Activated naive CD4-positive, alpha-beta T cell treated with anti-CD3 and anti-CD28 coated beads for 36 hours (primary cell): ENCODE measurements at regions not wholly inside any gene's neighbourhood (a gene's known extent, or its start where the extent isn't known, plus 50 kb on each side); places are given as distances from the start of the nearest gene placed in this dataset.

ENCODE experiments used
- CTCF ChIA-PET: fragments of 350-600 bp; sonication (Branson Sonifier 250); formaldehyde crosslinking; loops from one replicate; lab custom pipeline; 2021; ENCODE audit warnings: antibody characterized with exemption; lab: Charles Lee
- DNase-seq: peaks from one replicate; pipeline ENCODE4 v3.0.0-alpha.2; 2020
- H3K27ac Mint-ChIP-seq: one replicate; pipeline ENCODE4 v1.8.0; 2021; ENCODE audit warnings: mild to moderate bottlenecking, mixed read lengths
- H3K27me3 Mint-ChIP-seq: one replicate; pipeline ENCODE4 v1.8.0; 2021; ENCODE audit warnings: low read depth, mixed read lengths
- H3K36me3 Mint-ChIP-seq: one replicate; pipeline ENCODE4 v1.8.0; 2021; ENCODE audit warnings: low read depth, mixed read lengths
- H3K4me1 Mint-ChIP-seq: one replicate; pipeline ENCODE4 v1.8.0; 2021; ENCODE audit warnings: low read depth, mixed read lengths
- H3K4me3 Mint-ChIP-seq: one replicate; pipeline ENCODE4 v1.8.0; 2021; ENCODE audit warnings: mild to moderate bottlenecking, moderate library complexity, mixed read lengths
- H3K9me3 Mint-ChIP-seq: one replicate; pipeline ENCODE4 v1.8.0; 2021; ENCODE audit warnings: mixed read lengths
- intact Hi-C: fragments of 100-400 bp; cut with micrococcal nuclease; formaldehyde crosslinking; loops from one replicate; pipeline ENCODE4 v1.15.1; 2023

DNA sequence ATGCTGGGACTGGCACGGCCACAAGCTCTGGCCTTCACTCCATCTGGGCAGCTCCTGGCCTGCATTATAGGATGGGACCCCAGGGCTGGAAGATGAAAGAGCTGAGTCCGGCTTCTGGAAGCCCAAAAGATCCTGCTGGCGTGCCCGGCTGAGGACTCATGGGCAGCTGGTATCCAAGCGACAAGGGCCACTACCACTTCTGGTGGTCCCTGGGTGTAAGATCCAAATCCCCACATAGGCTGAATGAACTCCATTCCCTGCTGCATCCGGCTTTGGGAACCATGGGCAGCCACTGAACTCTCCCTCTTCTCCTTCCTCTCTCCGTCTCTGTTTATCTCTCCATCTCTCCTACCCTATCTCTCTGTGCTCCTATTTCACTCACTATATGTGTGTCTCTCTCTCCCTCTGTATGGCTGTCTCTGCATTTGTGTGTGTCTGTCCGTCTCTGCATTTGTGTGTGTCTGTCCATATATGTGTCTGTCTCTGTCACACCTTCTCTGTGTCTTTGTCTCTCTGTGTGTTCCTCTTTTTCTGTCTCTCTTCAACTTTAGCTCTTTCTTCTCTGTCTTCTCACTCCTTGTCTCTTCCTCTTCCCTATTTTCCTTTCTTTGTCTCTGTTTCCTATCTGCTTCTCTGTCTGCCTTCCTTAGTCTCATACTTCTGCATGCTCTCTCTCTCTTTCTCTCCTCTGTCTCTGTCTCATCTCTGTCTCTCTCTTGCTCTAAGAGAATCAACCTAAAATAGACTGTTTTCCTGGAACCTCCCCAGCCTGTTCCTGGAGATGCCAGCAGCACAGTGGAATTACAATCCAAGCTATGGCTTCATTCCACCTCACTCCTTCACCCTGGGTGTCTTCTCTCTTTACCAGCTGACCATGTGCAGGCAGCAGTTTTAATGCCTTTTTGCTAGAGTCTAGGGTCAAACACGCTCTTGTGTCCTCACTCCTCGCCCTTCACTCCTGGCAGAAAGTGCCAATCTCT lies 60.4 kb upstream of the IRX6 start:
- Mint-ChIP-seq H3K27me3 (no peaks in the 10 kb centered on the region), H3K9me3 (no peaks in the 10 kb centered on the region), H3K36me3 (no peaks in the 10 kb centered on the region), H3K4me1 (no peaks in the 10 kb centered on the region), H3K4me3 (no peak overlapping the region), H3K27ac (no peak overlapping the region)
- CTCF ChIA-PET: no interaction called here
- intact Hi-C loops: no loop called here
- no peak for DNase-seq

DNA sequence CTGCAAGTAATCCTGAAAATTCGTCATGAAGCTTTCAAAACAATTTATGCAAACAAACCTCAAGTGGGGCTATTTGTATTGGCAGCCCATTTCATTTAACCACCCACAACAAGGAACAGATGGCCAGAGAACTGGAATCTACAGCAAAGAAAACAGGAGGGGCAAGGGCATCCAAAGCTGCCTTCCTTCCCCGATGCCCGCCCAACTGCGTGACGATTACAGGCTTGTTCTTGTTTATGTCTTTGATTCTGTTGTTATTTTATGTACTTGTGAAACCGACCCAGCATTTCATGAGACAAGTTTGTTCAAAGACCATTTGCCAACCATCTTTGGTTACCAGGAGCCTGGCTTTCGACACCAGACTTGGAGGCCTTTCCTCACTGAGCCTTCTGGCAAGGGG lies 59.1 kb upstream of the IRX6 start:
- Mint-ChIP-seq H3K4me3 (no peak overlapping the region), H3K36me3 (no peaks in the 10 kb centered on the region), H3K4me1 (no peaks in the 10 kb centered on the region), H3K27ac (no peak overlapping the region), H3K27me3 (peaks cover 4% of the 10 kb centered on the region), H3K9me3 (no peaks in the 10 kb centered on the region)
- intact Hi-C loops: no loop called here
- CTCF ChIA-PET: no interaction called here
- no peak for DNase-seq

DNA sequence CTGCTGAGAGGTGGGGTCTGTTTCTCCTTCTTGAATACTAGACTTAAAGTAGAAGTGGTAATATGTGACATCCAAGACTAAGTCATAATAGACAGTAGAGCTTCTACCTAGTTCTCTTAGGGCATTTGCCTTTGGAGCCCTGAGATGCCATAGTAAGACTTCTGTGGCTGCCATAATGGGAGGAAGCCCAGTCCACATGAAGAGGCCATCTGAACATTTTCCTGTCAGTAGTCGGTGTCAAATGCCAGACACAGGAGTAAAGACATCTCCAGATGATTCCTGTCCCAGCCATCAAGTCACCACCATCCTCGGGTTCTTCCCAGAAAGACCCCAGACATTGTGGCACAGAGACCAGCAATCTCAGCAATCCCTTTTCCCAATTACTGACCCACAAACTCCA lies 58.1 kb upstream of the IRX6 start:
- intact Hi-C loops: no loop called here
- no peak overlapping the region for H3K4me3 Mint-ChIP-seq
- H3K9me3 Mint-ChIP-seq: no peaks in the 10 kb centered on the region
- no peaks in the 10 kb centered on the region for H3K36me3 Mint-ChIP-seq
- H3K27ac Mint-ChIP-seq: no peak overlapping the region
- CTCF ChIA-PET: no interaction called here
- DNase-seq: no peak
- no peaks in the 10 kb centered on the region for H3K4me1 Mint-ChIP-seq
- H3K27me3 Mint-ChIP-seq: peaks cover 4% of the 10 kb centered on the region

DNA sequence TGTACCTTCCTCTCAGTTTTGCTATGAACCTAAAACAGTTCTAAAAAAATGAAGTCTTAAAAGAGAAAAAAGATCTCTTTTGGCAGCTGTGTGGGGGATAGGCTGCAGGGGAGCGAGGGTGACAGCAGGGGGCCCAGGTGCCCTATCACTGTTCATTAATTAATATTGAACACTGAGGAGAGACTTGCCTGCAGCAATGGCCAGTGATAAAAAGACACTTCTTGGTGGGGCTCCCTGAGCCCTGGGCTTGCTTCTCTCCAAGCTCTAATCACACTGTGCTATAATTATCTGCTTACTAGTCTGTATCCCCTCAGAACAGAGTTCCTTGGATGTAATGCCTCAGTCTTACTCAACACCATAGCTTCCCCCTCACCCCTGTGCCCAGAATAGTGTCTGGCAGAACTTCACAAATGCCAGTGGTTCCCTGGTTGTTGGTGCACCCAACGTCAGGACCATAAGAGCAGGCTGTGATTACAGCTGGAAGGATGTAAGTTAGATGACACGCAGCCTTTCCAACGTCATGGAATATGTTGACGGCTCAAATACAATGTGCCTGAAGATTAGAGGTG lies 52.0 kb upstream of the IRX6 start:
- intact Hi-C loops: no loop called here
- DNase-seq: no peak
- Mint-ChIP-seq H3K36me3 (no peaks in the 10 kb centered on the region), H3K4me1 (no peaks in the 10 kb centered on the region), H3K27ac (no peak overlapping the region), H3K9me3 (no peaks in the 10 kb centered on the region), H3K27me3 (peaks cover 4% of the 10 kb centered on the region), H3K4me3 (no peak overlapping the region)
- CTCF ChIA-PET: no interaction called here

DNA sequence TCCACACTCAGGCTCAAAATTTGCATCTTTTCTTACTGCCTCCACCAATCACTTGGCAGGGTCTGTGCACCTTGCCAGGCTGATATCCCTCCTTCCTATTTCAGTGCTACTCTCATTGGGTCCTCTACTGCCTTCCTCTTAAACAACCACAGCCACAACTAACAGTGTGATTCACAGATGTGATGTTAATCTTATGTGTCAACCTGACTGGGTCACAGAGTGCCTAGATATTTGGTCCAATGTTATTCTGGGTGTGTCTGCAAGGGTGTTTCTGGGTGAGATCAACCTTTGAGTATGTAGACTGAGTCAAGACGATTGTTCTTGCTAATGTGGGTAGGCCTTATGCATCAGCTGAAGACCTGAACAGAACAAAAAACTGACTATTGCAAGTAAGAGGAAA lies 51.3 kb upstream of the IRX6 start:
- Mint-ChIP-seq H3K4me1 (no peaks in the 10 kb centered on the region), H3K36me3 (no peaks in the 10 kb centered on the region), H3K27me3 (peaks cover 4% of the 10 kb centered on the region), H3K4me3 (no peak overlapping the region), H3K9me3 (no peaks in the 10 kb centered on the region), H3K27ac (no peak overlapping the region)
- no peak for DNase-seq
- CTCF ChIA-PET: no interaction called here
- intact Hi-C loops: no loop called here

DNA sequence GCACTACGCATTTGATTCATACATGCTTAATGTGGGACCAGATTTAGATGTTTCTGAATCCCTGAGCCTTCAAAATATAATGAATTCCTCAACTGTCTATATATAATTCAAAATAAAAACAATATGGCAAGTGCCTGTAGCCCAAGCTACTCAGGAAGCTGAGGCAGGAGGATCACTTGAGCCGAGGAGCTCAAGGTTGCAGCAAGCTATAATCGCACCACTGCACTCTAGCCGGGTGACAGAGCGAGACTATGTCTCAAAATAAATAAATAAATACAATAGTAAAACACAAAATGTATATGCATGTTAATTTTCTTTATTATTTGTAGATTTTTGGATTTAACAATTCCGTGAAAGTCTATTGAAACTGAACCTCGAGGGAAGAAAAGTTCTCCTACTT lies 50.6 kb upstream of the IRX6 start:
- Mint-ChIP-seq H3K36me3 (no peaks in the 10 kb centered on the region), H3K27me3 (peaks cover 4% of the 10 kb centered on the region), H3K4me1 (no peaks in the 10 kb centered on the region), H3K4me3 (no peak overlapping the region), H3K9me3 (no peaks in the 10 kb centered on the region), H3K27ac (no peak overlapping the region)
- DNase-seq: no peak
- intact Hi-C loops: no loop called here
- CTCF ChIA-PET: no interaction called here

DNA sequence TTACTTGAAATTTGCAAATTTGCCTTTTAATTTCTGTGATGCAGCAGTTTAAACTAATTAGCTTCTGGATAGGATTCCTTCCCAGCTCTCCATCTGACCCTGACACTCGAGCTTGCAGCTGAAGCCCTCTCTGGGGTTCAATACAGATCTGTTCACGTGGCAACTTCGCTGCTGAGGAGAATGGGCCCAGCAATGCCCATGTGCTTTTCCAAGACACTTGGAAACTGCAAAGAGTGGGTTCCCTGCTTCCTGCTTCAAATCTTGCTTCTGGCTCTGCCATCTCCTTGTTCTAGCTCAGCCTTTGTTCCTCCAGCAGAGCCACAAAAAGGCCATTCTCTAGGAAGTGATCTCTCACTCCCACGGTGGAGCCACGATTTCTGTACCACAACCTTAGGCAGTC lies 50.0 kb upstream of the IRX6 start:
- DNase-seq: no peak
- Mint-ChIP-seq H3K27ac (no peak overlapping the region), H3K36me3 (no peaks in the 10 kb centered on the region), H3K4me1 (no peaks in the 10 kb centered on the region), H3K9me3 (no peaks in the 10 kb centered on the region), H3K4me3 (no peak overlapping the region), H3K27me3 (peaks cover 4% of the 10 kb centered on the region)
- CTCF ChIA-PET: no interaction called here
- intact Hi-C loops: no loop called here
